IMR-90 (cell line): ENCODE measurements at regions not wholly inside any gene's neighbourhood (a gene's known extent, or its start where the extent isn't known, plus 50 kb on each side); places are given as distances from the start of the nearest gene placed in this dataset.

ENCODE experiments used
- ATAC-seq: fragments of 200-7000 bp; cut with Tn5 transposase; 2 replicates; pipeline ENCODE4 v1.9.1; 2020; ENCODE audit warnings: low read depth, mild to moderate bottlenecking, moderate library complexity
- BruUV-seq: library from RNA; stranded (reverse); fragments of 400-500 nt; replicated peaks from 2 replicates; lab custom pipeline; 2021; lab: Mats Ljungman, UMichigan
- CTCF ChIA-PET: fragments of 300-600 bp; formaldehyde crosslinking; extraction: SDS; loops from one replicate; lab custom pipeline; 2021; ENCODE audit warnings: antibody characterized with exemption; lab: Yijun Ruan, JAX
- POLR2A ChIA-PET: fragments of 300-600 bp; sonication (Branson Sonifier 250); formaldehyde crosslinking; loops from one replicate; lab custom pipeline; 2022; ENCODE audit warnings: antibody characterized with exemption; ENCODE audit not compliant: unreplicated experiment; lab: Charles Lee
- DNase-seq: peaks from one replicate; pipeline ENCODE4 v3.0.0; 2013
- H2AFZ ChIP-seq: replicated peaks from 2 replicates; pipeline ENCODE3; 2013; ENCODE audit warnings: low read length, mild to moderate bottlenecking; ENCODE audit not compliant: poor library complexity
- H2AK5ac ChIP-seq: 2 replicates; pipeline ENCODE4 v1.6.1; 2013; ENCODE audit warnings: low read depth, low read length, inconsistent platforms
- H2AK9ac ChIP-seq: replicated peaks from 2 replicates; pipeline ENCODE3; 2013; ENCODE audit warnings: mild to moderate bottlenecking, low read depth, low read length, moderate library complexity; ENCODE audit not compliant: poor library complexity
- H2BK120ac ChIP-seq: 2 replicates; pipeline ENCODE4 v1.6.1; 2013; ENCODE audit warnings: low read depth, low read length, inconsistent platforms
- H2BK15ac ChIP-seq: 3 replicates; pipeline ENCODE4 v1.6.1; 2013; ENCODE audit warnings: low read depth, low read length, inconsistent platforms
- H2BK20ac ChIP-seq: 2 replicates; pipeline ENCODE4 v1.6.1; 2013; ENCODE audit warnings: low read depth, mild to moderate bottlenecking, inconsistent platforms, low read length, moderate library complexity
- H2BK5ac ChIP-seq: 2 replicates; pipeline ENCODE4 v1.6.1; 2013; ENCODE audit warnings: mild to moderate bottlenecking, low read depth, low read length, inconsistent platforms; ENCODE audit not compliant: poor library complexity, severe bottlenecking
- H3K14ac ChIP-seq: replicated peaks from 2 replicates; pipeline ENCODE4 v1.6.1; 2013; ENCODE audit warnings: low read depth, low read length, inconsistent platforms
- H3K18ac ChIP-seq: 2 replicates; pipeline ENCODE4 v1.6.1; 2013; ENCODE audit warnings: low read depth, low read length, control low read depth
- H3K23ac ChIP-seq: 2 replicates; pipeline ENCODE4 v1.6.1; 2013; ENCODE audit warnings: low read depth, low read length, inconsistent platforms
- H3K27ac ChIP-seq: 2 replicates; pipeline ENCODE4 v1.5.1; 2013; ENCODE audit warnings: mild to moderate bottlenecking, control low read depth, low read length; ENCODE audit not compliant: insufficient read depth
- H3K27me3 ChIP-seq: 2 replicates; pipeline ENCODE4 v1.6.1; 2013; ENCODE audit warnings: low read length; ENCODE audit not compliant: control insufficient read depth, insufficient read depth
- H3K36me3 ChIP-seq: 2 replicates; pipeline ENCODE4 v1.6.1; 2013; ENCODE audit warnings: low read length, mixed read lengths; ENCODE audit not compliant: control insufficient read depth, insufficient read depth
- H3K4ac ChIP-seq: 2 replicates; pipeline ENCODE4 v1.6.1; 2013; ENCODE audit warnings: low read depth, low read length, inconsistent platforms
- H3K4me1 ChIP-seq: 2 replicates; pipeline ENCODE4 v1.6.1; 2013; ENCODE audit warnings: low read length, mixed read lengths; ENCODE audit not compliant: control insufficient read depth, insufficient read depth
- H3K4me2 ChIP-seq: 2 replicates; pipeline ENCODE4 v1.6.1; 2013; ENCODE audit warnings: low read depth, mild to moderate bottlenecking, control low read depth, low read length, moderate library complexity
- H3K4me3 ChIP-seq: 2 replicates; pipeline ENCODE4 v1.5.1; 2013; ENCODE audit warnings: low read depth, mild to moderate bottlenecking, control low read depth, low read length, moderate library complexity; ENCODE audit not compliant: insufficient read depth
- H3K56ac ChIP-seq: 2 replicates; pipeline ENCODE4 v1.6.1; 2013; ENCODE audit warnings: low read length, inconsistent platforms; ENCODE audit not compliant: insufficient read depth; ENCODE audit errors: extremely low read depth
- H3K79me1 ChIP-seq, 2 experiments: 2 replicates each; pipeline ENCODE4 v1.6.1; 2013; ENCODE audit warnings: low read length in 2 of 2, inconsistent platforms in 1 of 2, low read depth in 1 of 2
- H3K9ac ChIP-seq: 2 replicates; pipeline ENCODE4 v1.6.1; 2013; ENCODE audit warnings: low read depth, low read length, control low read depth
- H3K9me1 ChIP-seq: 2 replicates; pipeline ENCODE4 v1.6.1; 2013; ENCODE audit warnings: low read length, inconsistent platforms; ENCODE audit not compliant: insufficient read depth
- H3K9me3 ChIP-seq: 2 replicates; pipeline ENCODE4 v1.6.1; 2013; ENCODE audit warnings: low read length; ENCODE audit not compliant: control insufficient read depth, insufficient read depth
- H4K20me1 ChIP-seq: 2 replicates; pipeline ENCODE4 v1.6.1; 2013; ENCODE audit warnings: low read length, inconsistent platforms; ENCODE audit not compliant: insufficient read depth
- H4K5ac ChIP-seq: 2 replicates; pipeline ENCODE4 v1.6.1; 2013; ENCODE audit warnings: mild to moderate bottlenecking, low read depth, low read length, control low read depth
- H4K8ac ChIP-seq, 2 experiments: 2 replicates each; pipeline ENCODE4 v1.6.1; 2013; ENCODE audit warnings: low read depth in 2 of 2, low read length in 2 of 2, control low read depth in 1 of 2, inconsistent platforms in 1 of 2
- H4K91ac ChIP-seq: 2 replicates; pipeline ENCODE4 v1.6.1; 2013; ENCODE audit warnings: low read depth, low read length, inconsistent platforms; ENCODE audit not compliant: insufficient read depth
- CEBPB ChIP-seq: IDR thresholded peaks from 2 replicates; pipeline ENCODE4 v1.6.1; 2012; ENCODE audit warnings: low read depth, low read length, improper control_type of control experiment
- WGBS, 2 experiments: methylation state at CpG; one replicate each; pipeline versions ENCODE4 v1.1.5 to v1.1.7; 2013; ENCODE audit warnings: missing lambda C conversion rate in 2 of 2; ENCODE audit not compliant: insufficient read length in 1 of 2; ENCODE audit errors: extremely low coverage in 2 of 2; 5-methylcytosine and 5-hydroxymethylcytosine counted together
- dilution Hi-C: fragments of 300-500 bp; cut with HindIII; formaldehyde crosslinking; loops from one replicate; pipeline ENCODE4 v1.14.3; 2018; ENCODE audit warnings: low sequenced_read_pairs; ENCODE audit not compliant: unreplicated experiment
- in situ Hi-C: fragments of 300-500 bp; cut with MboI; formaldehyde crosslinking; loops from 3 replicates; pipeline ENCODE4 v1.14.3; 2019; ENCODE audit warnings: low sequenced_read_pairs, inconsistent platforms, mixed read lengths
- intact Hi-C: fragments of 100-400 bp; cut with micrococcal nuclease; formaldehyde crosslinking; loops from 2 replicates; pipeline ENCODE4 v1.10.0; 2022
- TF ChIP-seq, protein P1 (sequence below): conservative IDR thresholded peaks from 2 replicates; pipeline ENCODE4 v1.5.1; 2012; ENCODE audit warnings: mild to moderate bottlenecking, low read depth, low read length, improper control_type of control experiment

DNA sequence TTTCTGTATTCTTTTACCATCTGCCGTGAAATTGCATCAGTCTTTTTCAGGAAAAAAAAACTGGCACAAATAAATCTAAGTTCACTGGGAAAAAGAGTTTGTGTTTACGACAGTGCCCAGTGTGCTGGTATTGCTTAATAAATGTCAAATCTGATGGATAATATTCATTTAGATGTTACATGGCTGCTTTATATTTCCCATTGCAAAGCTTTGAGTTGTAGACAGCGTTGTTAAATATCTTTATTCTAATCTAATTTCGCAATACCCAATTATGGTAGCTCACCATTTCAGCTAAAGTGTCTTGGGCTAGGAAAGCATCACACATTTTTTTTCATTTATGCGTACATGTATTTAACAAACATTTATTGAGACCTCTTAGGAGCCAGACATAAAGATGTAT, 1994.5 kb upstream of the FLRT2 start:
- H3K27me3 ChIP-seq, result no peaks in the 10 kb centered on the region
- no peak overlapping the region for H3K27ac ChIP-seq
- no peak overlapping the region for H2BK20ac ChIP-seq
- H2BK120ac ChIP-seq, result no peak overlapping the region
- no peak overlapping the region for H3K4me2 ChIP-seq
- no peak overlapping the region for H3K56ac ChIP-seq
- H3K23ac ChIP-seq, result no peak overlapping the region
- no peak overlapping the region for H3K18ac ChIP-seq
- no TSS peak for BruUV-seq
- no CpG with 5 or more reads among the region's 5 CpGs for WGBS, 2 experiments
- no peak overlapping the region for H2BK5ac ChIP-seq
- dilution Hi-C loops, result no loop called here
- H4K8ac ChIP-seq, result no peak overlapping the region
- H3K9ac ChIP-seq, result no peak overlapping the region
- no peaks in the 10 kb centered on the region for H3K9me3 ChIP-seq
- no peak overlapping the region for H2BK15ac ChIP-seq
- TF ChIP-seq, protein P1, sequence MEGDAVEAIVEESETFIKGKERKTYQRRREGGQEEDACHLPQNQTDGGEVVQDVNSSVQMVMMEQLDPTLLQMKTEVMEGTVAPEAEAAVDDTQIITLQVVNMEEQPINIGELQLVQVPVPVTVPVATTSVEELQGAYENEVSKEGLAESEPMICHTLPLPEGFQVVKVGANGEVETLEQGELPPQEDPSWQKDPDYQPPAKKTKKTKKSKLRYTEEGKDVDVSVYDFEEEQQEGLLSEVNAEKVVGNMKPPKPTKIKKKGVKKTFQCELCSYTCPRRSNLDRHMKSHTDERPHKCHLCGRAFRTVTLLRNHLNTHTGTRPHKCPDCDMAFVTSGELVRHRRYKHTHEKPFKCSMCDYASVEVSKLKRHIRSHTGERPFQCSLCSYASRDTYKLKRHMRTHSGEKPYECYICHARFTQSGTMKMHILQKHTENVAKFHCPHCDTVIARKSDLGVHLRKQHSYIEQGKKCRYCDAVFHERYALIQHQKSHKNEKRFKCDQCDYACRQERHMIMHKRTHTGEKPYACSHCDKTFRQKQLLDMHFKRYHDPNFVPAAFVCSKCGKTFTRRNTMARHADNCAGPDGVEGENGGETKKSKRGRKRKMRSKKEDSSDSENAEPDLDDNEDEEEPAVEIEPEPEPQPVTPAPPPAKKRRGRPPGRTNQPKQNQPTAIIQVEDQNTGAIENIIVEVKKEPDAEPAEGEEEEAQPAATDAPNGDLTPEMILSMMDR, result no peak
- peak; percentile 83 for TF ChIP-seq CEBPB
- no peaks in the 10 kb centered on the region for H3K79me1 ChIP-seq
- intact Hi-C loops, result no loop called here
- no peak overlapping the region for H2AFZ ChIP-seq
- H4K5ac ChIP-seq, result no peak overlapping the region
- H4K91ac ChIP-seq, result no peak overlapping the region
- ChIA-PET CTCF (interaction anchor here (0.7 kb wide), 1 partner anchor 205 kb away, joined by 3 read pairs; no protein-coding TSS in a partner anchor), POLR2A (no interaction called here)
- H3K14ac ChIP-seq, result no peak overlapping the region
- ATAC-seq (no peak), DNase-seq (no peak)
- no peaks in the 10 kb centered on the region for H4K20me1 ChIP-seq
- no peak overlapping the region for H3K4me3 ChIP-seq
- H2AK5ac ChIP-seq, result no peak overlapping the region
- H3K4ac ChIP-seq, result no peak overlapping the region
- no peaks in the 10 kb centered on the region for H3K9me1 ChIP-seq
- no peaks in the 10 kb centered on the region for H3K36me3 ChIP-seq
- in situ Hi-C loops, result no loop called here
- no peaks in the 10 kb centered on the region for H3K4me1 ChIP-seq
- H2AK9ac ChIP-seq, result no peak overlapping the region
